Activated CD8-positive, alpha-beta memory T cell treated with anti-CD3 and anti-CD28 coated beads, Interleukin-2, amount 50 U/mL, for 4 hours (primary cell): ENCODE measurements at regions not wholly inside any gene's neighbourhood (a gene's known extent, or its start where the extent isn't known, plus 50 kb on each side); places are given as distances from the start of the nearest gene placed in this dataset.
"Not testable (repeated sequence)": the region's sequence is repeated elsewhere in the genome, so short reads cannot be mapped to it uniquely, and the experiment has no call there.

Experiments
- DNase-seq: peaks from one replicate; pipeline ENCODE4 v3.0.0-alpha.2; 2020

- DNase-seq: no peak
Observed at GRCh38 chr21:39022035-39022434, 161.2 kb downstream of the PSMG1 start.

- DNase-seq: no peak
Observed at GRCh38 chr21:39021478-39021832, 161.8 kb downstream of the PSMG1 start.

- DNase-seq: no peak
Observed at GRCh38 chr21:39020751-39021477, 162.3 kb downstream of the PSMG1 start.

- no peak for DNase-seq
Observed at GRCh38 chr21:39018730-39019129, 164.5 kb downstream of the PSMG1 start.

GRCh38 chr21:39016740-39017315 lies 166.4 kb downstream of the PSMG1 start:
- DNase-seq: no peak

GRCh38 chr21:39014747-39015146 lies 168.5 kb downstream of the PSMG1 start:
- DNase-seq: no peak

GRCh38 chr21:39012326-39013230 lies 170.7 kb downstream of the PSMG1 start:
- no peak for DNase-seq

- DNase-seq: no peak
Observed at GRCh38 chr21:39011911-39012310, 171.3 kb downstream of the PSMG1 start.

- no peak for DNase-seq
Observed at GRCh38 chr21:39010629-39011404, 172.4 kb downstream of the PSMG1 start.

- no peak for DNase-seq
Observed at GRCh38 chr21:39009587-39010225, 173.5 kb downstream of the PSMG1 start.

GRCh38 chr21:39007985-39008384 lies 175.3 kb downstream of the PSMG1 start:
- DNase-seq: no peak

- DNase-seq: no peak
Observed at GRCh38 chr21:39007532-39007931, 175.7 kb downstream of the PSMG1 start.

GRCh38 chr21:39006571-39007311 lies 176.5 kb downstream of the PSMG1 start:
- no peak for DNase-seq

GRCh38 chr21:39005502-39005787 lies 177.8 kb downstream of the PSMG1 start:
- no peak for DNase-seq

- no peak for DNase-seq
Observed at GRCh38 chr21:39004634-39005501, 178.4 kb downstream of the PSMG1 start.

- DNase-seq: no peak
Observed at GRCh38 chr21:39003982-39004633, 179.1 kb downstream of the PSMG1 start.

- no peak for DNase-seq
Observed at GRCh38 chr21:39001341-39001740, 181.9 kb downstream of the PSMG1 start.

- DNase-seq: no peak
Observed at GRCh38 chr21:39000496-39000895, 182.8 kb downstream of the PSMG1 start.

GRCh38 chr21:38999161-38999560 lies 184.1 kb downstream of the PSMG1 start:
- no peak for DNase-seq

- not testable (repeated sequence) for DNase-seq
Observed at GRCh38 chr21:38998281-38998680, 185.0 kb downstream of the PSMG1 start.

GRCh38 chr21:38997843-38998175 lies 185.4 kb downstream of the PSMG1 start:
- DNase-seq: not testable (repeated sequence)
